A673 (cell line): ENCODE measurements at regions not wholly inside any gene's neighbourhood (a gene's known extent, or its start where the extent isn't known, plus 50 kb on each side); places are given as distances from the start of the nearest gene placed in this dataset.

Experiments used
- EZH2 ChIP-seq: fragments of 200-600 bp; sonication (generic); IDR thresholded peaks from 2 replicates; pipeline ENCODE4 v1.6.1; 2017; ENCODE audit warnings: borderline replicate concordance, low read depth, mild to moderate bottlenecking, mixed read lengths, antibody characterized with exemption, low read length; ENCODE audit not compliant: poor library complexity, severe bottlenecking
- TF ChIP-seq, protein P1 (sequence below): fragments of 300-800, 200-600 bp; sonication (generic); conservative IDR thresholded peaks from 2 replicates; pipeline ENCODE4 v1.5.1; 2017; ENCODE audit warnings: low read depth, mild to moderate bottlenecking, antibody characterized with exemption, low read length, moderate library complexity, mixed read lengths

DNA sequence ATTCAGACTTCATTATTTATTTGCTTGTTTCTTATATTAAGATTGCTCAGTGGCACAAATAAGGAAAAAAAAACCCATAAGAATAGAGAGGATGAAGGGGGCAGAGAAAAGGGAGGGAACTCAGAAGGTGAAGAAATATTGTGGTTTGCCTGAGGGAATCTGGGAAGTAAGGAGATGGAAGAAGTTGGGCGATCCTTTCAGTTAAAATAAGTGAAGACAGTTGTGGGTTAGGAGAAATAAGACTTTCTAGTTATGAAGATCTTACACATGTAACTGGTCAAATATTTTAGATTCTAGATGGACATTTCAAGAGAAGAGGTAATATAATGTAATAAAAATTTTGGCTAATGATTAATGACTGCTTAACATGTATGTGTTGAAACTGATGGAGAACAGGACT, 138.7 kb upstream of the LIMCH1 start:
- TF ChIP-seq, protein P1, sequence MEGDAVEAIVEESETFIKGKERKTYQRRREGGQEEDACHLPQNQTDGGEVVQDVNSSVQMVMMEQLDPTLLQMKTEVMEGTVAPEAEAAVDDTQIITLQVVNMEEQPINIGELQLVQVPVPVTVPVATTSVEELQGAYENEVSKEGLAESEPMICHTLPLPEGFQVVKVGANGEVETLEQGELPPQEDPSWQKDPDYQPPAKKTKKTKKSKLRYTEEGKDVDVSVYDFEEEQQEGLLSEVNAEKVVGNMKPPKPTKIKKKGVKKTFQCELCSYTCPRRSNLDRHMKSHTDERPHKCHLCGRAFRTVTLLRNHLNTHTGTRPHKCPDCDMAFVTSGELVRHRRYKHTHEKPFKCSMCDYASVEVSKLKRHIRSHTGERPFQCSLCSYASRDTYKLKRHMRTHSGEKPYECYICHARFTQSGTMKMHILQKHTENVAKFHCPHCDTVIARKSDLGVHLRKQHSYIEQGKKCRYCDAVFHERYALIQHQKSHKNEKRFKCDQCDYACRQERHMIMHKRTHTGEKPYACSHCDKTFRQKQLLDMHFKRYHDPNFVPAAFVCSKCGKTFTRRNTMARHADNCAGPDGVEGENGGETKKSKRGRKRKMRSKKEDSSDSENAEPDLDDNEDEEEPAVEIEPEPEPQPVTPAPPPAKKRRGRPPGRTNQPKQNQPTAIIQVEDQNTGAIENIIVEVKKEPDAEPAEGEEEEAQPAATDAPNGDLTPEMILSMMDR = no peak
- TF ChIP-seq EZH2 = no peak
